ENCODE measurements at regions not wholly inside any gene's neighbourhood (a gene's known extent, or its start where the extent isn't known, plus 50 kb on each side); places are given as distances from the start of the nearest gene placed in this dataset.

DNA sequence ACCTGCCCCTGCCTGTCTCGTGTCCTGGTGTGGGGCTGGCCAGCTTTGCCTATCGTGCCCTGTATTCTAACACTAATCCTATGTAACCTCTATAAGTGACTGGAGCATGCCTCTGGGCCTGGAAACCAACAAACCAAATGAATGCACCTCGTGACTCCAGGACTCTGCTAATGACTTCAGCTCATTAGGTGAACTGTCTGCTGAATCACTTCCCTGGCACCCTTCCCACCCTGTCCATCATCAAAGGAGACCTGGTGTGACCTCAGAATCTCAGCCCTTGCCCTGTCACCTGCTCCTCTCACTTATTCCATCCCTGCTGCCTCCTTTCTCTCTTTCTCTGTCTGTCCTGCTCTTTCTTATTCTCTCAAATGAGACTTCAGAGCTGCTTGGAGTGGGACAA, 322.4 kb downstream of the CBLN1 start:
- no peak overlapping the region for H3K4me3 ChIP-seq (ENCODE audit: low read depth in 2 of 2, low read length in 2 of 2)
- POLR2A ChIA-PET = no interaction called here
- DNase-seq (ENCODE audit: low read depth, low spot score) (no peak), ATAC-seq (no peak; the same call in 1 of the 2 replicates)
- CTCF ChIA-PET = no interaction called here
- no TSS peak for BruUV-seq (replicated peaks)
- no peaks in the 10 kb centered on the region for H3K27me3 ChIP-seq (ENCODE audit: control insufficient read depth, insufficient read depth, low read length)
- no peaks in the 10 kb centered on the region; the same call in 1 of the 2 replicates for H3K9me3 ChIP-seq (ENCODE audit: control insufficient read depth, insufficient read depth, low read depth, low read length)
- no peaks in the 10 kb centered on the region for H3K36me3 ChIP-seq (ENCODE audit: control insufficient read depth, insufficient read depth, low read length)
- TF ChIP-seq, protein P1, sequence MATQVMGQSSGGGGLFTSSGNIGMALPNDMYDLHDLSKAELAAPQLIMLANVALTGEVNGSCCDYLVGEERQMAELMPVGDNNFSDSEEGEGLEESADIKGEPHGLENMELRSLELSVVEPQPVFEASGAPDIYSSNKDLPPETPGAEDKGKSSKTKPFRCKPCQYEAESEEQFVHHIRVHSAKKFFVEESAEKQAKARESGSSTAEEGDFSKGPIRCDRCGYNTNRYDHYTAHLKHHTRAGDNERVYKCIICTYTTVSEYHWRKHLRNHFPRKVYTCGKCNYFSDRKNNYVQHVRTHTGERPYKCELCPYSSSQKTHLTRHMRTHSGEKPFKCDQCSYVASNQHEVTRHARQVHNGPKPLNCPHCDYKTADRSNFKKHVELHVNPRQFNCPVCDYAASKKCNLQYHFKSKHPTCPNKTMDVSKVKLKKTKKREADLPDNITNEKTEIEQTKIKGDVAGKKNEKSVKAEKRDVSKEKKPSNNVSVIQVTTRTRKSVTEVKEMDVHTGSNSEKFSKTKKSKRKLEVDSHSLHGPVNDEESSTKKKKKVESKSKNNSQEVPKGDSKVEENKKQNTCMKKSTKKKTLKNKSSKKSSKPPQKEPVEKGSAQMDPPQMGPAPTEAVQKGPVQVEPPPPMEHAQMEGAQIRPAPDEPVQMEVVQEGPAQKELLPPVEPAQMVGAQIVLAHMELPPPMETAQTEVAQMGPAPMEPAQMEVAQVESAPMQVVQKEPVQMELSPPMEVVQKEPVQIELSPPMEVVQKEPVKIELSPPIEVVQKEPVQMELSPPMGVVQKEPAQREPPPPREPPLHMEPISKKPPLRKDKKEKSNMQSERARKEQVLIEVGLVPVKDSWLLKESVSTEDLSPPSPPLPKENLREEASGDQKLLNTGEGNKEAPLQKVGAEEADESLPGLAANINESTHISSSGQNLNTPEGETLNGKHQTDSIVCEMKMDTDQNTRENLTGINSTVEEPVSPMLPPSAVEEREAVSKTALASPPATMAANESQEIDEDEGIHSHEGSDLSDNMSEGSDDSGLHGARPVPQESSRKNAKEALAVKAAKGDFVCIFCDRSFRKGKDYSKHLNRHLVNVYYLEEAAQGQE (IDR thresholded peaks at IDR 0.05; ENCODE audit: insufficient read depth in 1 of 2, low read depth in 2 of 2, low read length in 1 of 2) = no peak
- TF ChIP-seq POLR2AphosphoS5 (IDR thresholded peaks at IDR 0.05; ENCODE audit: low read depth, low read length) (no peak), TCF7L2 (IDR thresholded peaks at IDR 0.05; ENCODE audit: low read depth, low read length) (no peak), SIN3A (IDR thresholded peaks at IDR 0.05; ENCODE audit: borderline replicate concordance, insufficient read depth, low read depth, low read length) (no peak)
- TF ChIP-seq, protein P2, sequence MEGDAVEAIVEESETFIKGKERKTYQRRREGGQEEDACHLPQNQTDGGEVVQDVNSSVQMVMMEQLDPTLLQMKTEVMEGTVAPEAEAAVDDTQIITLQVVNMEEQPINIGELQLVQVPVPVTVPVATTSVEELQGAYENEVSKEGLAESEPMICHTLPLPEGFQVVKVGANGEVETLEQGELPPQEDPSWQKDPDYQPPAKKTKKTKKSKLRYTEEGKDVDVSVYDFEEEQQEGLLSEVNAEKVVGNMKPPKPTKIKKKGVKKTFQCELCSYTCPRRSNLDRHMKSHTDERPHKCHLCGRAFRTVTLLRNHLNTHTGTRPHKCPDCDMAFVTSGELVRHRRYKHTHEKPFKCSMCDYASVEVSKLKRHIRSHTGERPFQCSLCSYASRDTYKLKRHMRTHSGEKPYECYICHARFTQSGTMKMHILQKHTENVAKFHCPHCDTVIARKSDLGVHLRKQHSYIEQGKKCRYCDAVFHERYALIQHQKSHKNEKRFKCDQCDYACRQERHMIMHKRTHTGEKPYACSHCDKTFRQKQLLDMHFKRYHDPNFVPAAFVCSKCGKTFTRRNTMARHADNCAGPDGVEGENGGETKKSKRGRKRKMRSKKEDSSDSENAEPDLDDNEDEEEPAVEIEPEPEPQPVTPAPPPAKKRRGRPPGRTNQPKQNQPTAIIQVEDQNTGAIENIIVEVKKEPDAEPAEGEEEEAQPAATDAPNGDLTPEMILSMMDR (IDR thresholded peaks at IDR 0.05) = no peak
- no peaks in the 10 kb centered on the region for H3K4me1 ChIP-seq (ENCODE audit: control insufficient read depth, insufficient read depth, low read length)
- H3K27ac ChIP-seq (ENCODE audit: low read length) = no peak overlapping the region
- intact Hi-C loops (cut with micrococcal nuclease; ENCODE audit: unreplicated experiment) (no loop called here), in situ Hi-C loops (cut with HindIII; ENCODE audit: low pct_unique_long_range_greater_than_20kb, low sequenced_read_pairs) (no loop called here)

DNA sequence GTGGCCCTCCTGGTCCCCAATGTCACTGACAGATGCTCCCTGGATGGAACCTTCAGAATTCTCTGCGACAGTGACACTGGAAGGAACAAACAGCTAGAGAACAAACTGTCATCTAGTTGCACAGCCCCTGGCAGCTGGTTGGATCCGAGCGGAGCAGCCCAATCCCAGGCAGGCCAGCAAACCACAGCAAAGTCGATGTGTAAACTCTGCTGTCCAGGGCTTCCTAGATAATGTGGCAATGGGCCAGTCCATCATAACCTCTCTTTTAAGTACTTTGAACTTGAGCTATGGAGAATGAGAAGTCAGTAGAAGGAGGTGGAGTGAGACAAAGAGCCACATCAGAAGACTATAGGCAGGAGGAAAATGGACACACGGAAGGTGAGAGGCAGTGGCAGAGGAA, 323.0 kb downstream of the CBLN1 start:
- no peak for TF ChIP-seq SIN3A (IDR thresholded peaks at IDR 0.05; ENCODE audit: borderline replicate concordance, insufficient read depth, low read depth, low read length)
- TF ChIP-seq, protein P2 (IDR thresholded peaks at IDR 0.05) = no peak
- no peak for TF ChIP-seq TCF7L2 (IDR thresholded peaks at IDR 0.05; ENCODE audit: low read depth, low read length)
- TF ChIP-seq, protein P1 (IDR thresholded peaks at IDR 0.05; ENCODE audit: insufficient read depth in 1 of 2, low read depth in 2 of 2, low read length in 1 of 2) = no peak
- TF ChIP-seq POLR2AphosphoS5 (IDR thresholded peaks at IDR 0.05; ENCODE audit: low read depth, low read length) = no peak
- POLR2A ChIA-PET = no interaction called here
- Histone ChIP-seq H3K4me3 (ENCODE audit: low read depth in 2 of 2, low read length in 2 of 2) (no peak overlapping the region), H3K27me3 (ENCODE audit: control insufficient read depth, insufficient read depth, low read length) (no peaks in the 10 kb centered on the region), H3K36me3 (ENCODE audit: control insufficient read depth, insufficient read depth, low read length) (no peaks in the 10 kb centered on the region), H3K9me3 (ENCODE audit: control insufficient read depth, insufficient read depth, low read depth, low read length) (no peaks in the 10 kb centered on the region; the same call in 1 of the 2 replicates), H3K4me1 (ENCODE audit: control insufficient read depth, insufficient read depth, low read length) (no peaks in the 10 kb centered on the region), H3K27ac (ENCODE audit: low read length) (peak overlapping the region; percentile 12; the same call in 1 of the 2 replicates)
- ATAC-seq (no peak), DNase-seq (ENCODE audit: low read depth, low spot score) (no peak)
- intact Hi-C loops (cut with micrococcal nuclease; ENCODE audit: unreplicated experiment) (no loop called here), in situ Hi-C loops (cut with HindIII; ENCODE audit: low pct_unique_long_range_greater_than_20kb, low sequenced_read_pairs) (no loop called here)
- CTCF ChIA-PET = no interaction called here
- no TSS peak for BruUV-seq (replicated peaks)

Data from Panc1 (cell line).